ENCODE measurements at regions not wholly inside any gene's neighbourhood (a gene's known extent, or its start where the extent isn't known, plus 50 kb on each side); places are given as distances from the start of the nearest gene placed in this dataset.
A peak's percentile ranks its signal among the peaks of the same experiment; 100 is the strongest.
"Not testable (repeated sequence)": the region's sequence is repeated elsewhere in the genome, so short reads cannot be mapped to it uniquely, and the experiment has no call there.

DNA sequence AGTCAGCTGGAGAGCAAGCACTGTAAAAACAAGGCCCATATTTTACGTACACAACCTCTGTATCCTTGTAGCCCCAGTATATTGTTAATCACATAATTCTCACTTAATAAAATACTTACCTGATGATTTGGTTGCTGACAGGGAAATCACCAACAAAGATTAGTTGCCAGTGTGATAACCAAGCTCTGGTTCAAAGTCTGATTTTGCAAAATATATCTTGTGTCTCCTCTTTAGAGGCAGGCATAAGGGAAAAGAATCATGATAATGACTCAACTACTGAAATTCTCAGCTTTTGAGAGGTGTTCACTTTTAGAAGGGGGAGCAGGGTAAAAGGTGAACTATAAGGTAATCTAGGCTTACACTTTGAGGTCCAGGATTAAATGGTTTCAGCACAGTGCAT is 351.1 kb upstream of the CD180 start:
- no peaks in the 10 kb centered on the region for H3K27me3 Mint-ChIP-seq (ENCODE audit: unreplicated experiment)
- no TSS peak for BruUV-seq (replicated peaks)
- CTCF ChIA-PET = interaction anchor here (1.1 kb wide), 1 partner anchor 10 kb away, joined by 4 read pairs; no protein-coding TSS in a partner anchor
- peaks cover 6% of the 10 kb centered on the region for H3K36me3 Mint-ChIP-seq (ENCODE audit: insufficient read depth, unreplicated experiment)
- peak overlapping the region; percentile 37 for H3K27ac Mint-ChIP-seq (ENCODE audit: unreplicated experiment)
- no peak overlapping the region for H3K4me3 Mint-ChIP-seq (ENCODE audit: low read depth, unreplicated experiment)
- no peak for DNase-seq
- peaks cover 42% of the 10 kb centered on the region for H3K4me1 Mint-ChIP-seq (ENCODE audit: low read depth, unreplicated experiment)
- no peaks in the 10 kb centered on the region for H3K9me3 Mint-ChIP-seq (ENCODE audit: low read depth, unreplicated experiment)
- intact Hi-C loops (cut with micrococcal nuclease; ENCODE audit: unreplicated experiment) = loop anchor here (5.0 kb wide), 1 partner anchor 225 kb away; no protein-coding TSS in a partner anchor
- TF ChIP-seq, protein P1, sequence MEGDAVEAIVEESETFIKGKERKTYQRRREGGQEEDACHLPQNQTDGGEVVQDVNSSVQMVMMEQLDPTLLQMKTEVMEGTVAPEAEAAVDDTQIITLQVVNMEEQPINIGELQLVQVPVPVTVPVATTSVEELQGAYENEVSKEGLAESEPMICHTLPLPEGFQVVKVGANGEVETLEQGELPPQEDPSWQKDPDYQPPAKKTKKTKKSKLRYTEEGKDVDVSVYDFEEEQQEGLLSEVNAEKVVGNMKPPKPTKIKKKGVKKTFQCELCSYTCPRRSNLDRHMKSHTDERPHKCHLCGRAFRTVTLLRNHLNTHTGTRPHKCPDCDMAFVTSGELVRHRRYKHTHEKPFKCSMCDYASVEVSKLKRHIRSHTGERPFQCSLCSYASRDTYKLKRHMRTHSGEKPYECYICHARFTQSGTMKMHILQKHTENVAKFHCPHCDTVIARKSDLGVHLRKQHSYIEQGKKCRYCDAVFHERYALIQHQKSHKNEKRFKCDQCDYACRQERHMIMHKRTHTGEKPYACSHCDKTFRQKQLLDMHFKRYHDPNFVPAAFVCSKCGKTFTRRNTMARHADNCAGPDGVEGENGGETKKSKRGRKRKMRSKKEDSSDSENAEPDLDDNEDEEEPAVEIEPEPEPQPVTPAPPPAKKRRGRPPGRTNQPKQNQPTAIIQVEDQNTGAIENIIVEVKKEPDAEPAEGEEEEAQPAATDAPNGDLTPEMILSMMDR (IDR thresholded peaks at IDR 0.05; ENCODE audit: unreplicated experiment) = no peak

DNA sequence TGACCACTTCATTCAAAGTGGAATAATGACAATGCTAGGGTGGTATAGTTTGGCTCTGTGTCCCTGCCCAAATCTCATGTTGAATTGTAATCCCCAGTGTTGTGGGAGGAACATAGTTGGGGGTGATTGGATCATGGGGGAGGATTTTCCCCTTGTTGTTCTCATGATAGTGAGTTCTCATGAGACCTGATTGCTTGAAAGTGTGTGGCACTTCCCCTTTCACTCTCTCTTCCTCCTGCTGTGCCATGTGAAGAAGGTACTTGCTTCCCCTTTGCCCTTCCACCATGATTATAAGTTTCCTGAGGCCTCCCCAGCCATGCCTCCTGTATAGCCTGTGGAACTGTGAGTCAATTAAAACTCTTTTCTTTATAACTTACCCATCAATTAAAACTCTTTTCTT is 348.3 kb upstream of the CD180 start:
- H3K27me3 Mint-ChIP-seq (ENCODE audit: unreplicated experiment); H3K36me3 Mint-ChIP-seq (ENCODE audit: insufficient read depth, unreplicated experiment); H3K27ac Mint-ChIP-seq (ENCODE audit: unreplicated experiment); DNase-seq; BruUV-seq (replicated peaks); CTCF ChIA-PET; H3K4me3 Mint-ChIP-seq (ENCODE audit: low read depth, unreplicated experiment); H3K9me3 Mint-ChIP-seq (ENCODE audit: low read depth, unreplicated experiment): not testable (repeated sequence)
- H3K4me1 Mint-ChIP-seq (ENCODE audit: low read depth, unreplicated experiment) = peaks cover 28% of the 10 kb centered on the region
- intact Hi-C loops (cut with micrococcal nuclease; ENCODE audit: unreplicated experiment) = loop anchor here (5.0 kb wide), 1 partner anchor 227 kb away; no protein-coding TSS in a partner anchor

DNA sequence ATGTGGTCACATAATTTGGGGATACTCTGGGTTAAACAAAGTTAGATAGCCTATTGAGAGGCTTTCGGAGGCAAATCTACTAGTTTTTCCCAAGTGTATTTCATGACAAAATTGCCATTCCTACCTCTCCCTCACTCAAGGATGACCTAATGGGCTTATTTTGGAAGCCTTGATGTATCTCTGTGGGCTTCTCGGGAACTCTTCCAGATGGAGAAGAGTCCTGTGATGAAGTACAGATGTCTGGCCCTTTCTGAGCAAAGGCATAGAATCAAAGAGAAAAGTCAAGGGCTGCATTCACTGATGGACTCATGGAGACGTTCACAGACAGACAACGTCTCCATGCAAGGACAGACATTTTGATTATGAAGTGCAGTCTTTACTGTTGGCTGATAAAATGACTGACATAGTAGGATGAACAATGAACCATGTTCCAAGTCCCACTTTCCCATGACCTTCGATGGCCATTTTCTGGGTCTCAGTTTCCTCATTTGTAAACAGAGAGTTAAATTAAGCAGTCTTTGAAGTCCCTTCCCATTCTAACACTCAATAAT is 347.2 kb upstream of the CD180 start:
- DNase-seq = no peak
- intact Hi-C loops (cut with micrococcal nuclease; ENCODE audit: unreplicated experiment) = no loop called here
- no peaks in the 10 kb centered on the region for H3K27me3 Mint-ChIP-seq (ENCODE audit: unreplicated experiment)
- CTCF ChIA-PET = no interaction called here
- H3K27ac Mint-ChIP-seq (ENCODE audit: unreplicated experiment) = no peak overlapping the region
- no peak overlapping the region for H3K4me3 Mint-ChIP-seq (ENCODE audit: low read depth, unreplicated experiment)
- H3K36me3 Mint-ChIP-seq (ENCODE audit: insufficient read depth, unreplicated experiment) = peaks cover 4% of the 10 kb centered on the region
- TF ChIP-seq, protein P1 (IDR thresholded peaks at IDR 0.05; ENCODE audit: unreplicated experiment) = no peak
- no peaks in the 10 kb centered on the region for H3K9me3 Mint-ChIP-seq (ENCODE audit: low read depth, unreplicated experiment)
- no TSS peak for BruUV-seq (replicated peaks)
- peaks cover 16% of the 10 kb centered on the region for H3K4me1 Mint-ChIP-seq (ENCODE audit: low read depth, unreplicated experiment)

DNA sequence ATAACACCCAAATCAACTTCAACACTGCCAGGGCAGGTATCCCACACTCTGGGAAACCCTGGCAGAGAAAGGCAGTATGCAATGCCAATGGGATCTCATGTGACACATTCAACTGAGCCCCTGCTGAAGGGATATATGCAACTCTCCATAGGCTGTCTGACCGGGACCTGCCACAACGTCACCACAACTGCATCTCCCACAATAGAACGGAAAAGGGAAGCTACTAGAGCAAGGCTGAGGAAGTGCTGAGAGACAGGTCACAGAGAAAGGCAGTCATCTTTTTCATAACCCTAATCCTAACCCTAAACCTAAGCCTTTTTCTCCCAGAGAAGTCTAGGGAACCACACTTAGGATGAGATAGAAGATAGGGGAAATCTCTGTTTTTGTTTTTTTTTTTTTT is 345.9 kb upstream of the CD180 start:
- intact Hi-C loops (cut with micrococcal nuclease; ENCODE audit: unreplicated experiment) = no loop called here
- peaks cover 3% of the 10 kb centered on the region for H3K4me1 Mint-ChIP-seq (ENCODE audit: low read depth, unreplicated experiment)

DNA sequence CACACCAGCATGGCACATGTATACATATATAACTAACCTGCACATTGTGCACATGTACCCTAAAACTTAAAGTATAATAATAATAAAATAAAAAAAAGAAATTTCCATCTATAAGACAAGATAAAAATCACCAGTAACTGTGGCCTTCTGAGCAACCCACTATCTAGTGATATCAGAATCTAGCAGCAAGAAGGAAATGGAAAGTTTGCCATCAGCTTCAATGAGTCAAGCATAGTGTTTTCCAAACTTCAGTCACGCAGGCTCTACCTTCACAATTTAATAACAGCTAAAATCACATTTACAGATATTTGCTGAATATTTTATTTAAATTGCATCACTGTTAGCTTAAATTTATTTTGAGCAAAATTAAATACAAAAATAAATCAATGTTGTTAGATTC is 345.3 kb upstream of the CD180 start:
- CTCF ChIA-PET = no interaction called here
- DNase-seq = no peak
- TF ChIP-seq, protein P1 (IDR thresholded peaks at IDR 0.05; ENCODE audit: unreplicated experiment) = no peak
- no peak overlapping the region for H3K4me3 Mint-ChIP-seq (ENCODE audit: low read depth, unreplicated experiment)
- H3K4me1 Mint-ChIP-seq (ENCODE audit: low read depth, unreplicated experiment) = no peaks in the 10 kb centered on the region
- no TSS peak for BruUV-seq (replicated peaks)
- H3K27me3 Mint-ChIP-seq (ENCODE audit: unreplicated experiment) = no peaks in the 10 kb centered on the region
- H3K9me3 Mint-ChIP-seq (ENCODE audit: low read depth, unreplicated experiment) = no peaks in the 10 kb centered on the region
- intact Hi-C loops (cut with micrococcal nuclease; ENCODE audit: unreplicated experiment) = no loop called here
- H3K36me3 Mint-ChIP-seq (ENCODE audit: insufficient read depth, unreplicated experiment) = no peaks in the 10 kb centered on the region
- H3K27ac Mint-ChIP-seq (ENCODE audit: unreplicated experiment) = no peak overlapping the region

More for the DNA sequence above, 345.9 kb upstream of the CD180 start:
- BruUV-seq (replicated peaks) = no TSS peak
- TF ChIP-seq, protein P1 (IDR thresholded peaks at IDR 0.05; ENCODE audit: unreplicated experiment) = no peak
- Mint-ChIP-seq H3K27me3 (ENCODE audit: unreplicated experiment) (no peaks in the 10 kb centered on the region), H3K27ac (ENCODE audit: unreplicated experiment) (no peak overlapping the region), H3K36me3 (ENCODE audit: insufficient read depth, unreplicated experiment) (no peaks in the 10 kb centered on the region), H3K9me3 (ENCODE audit: low read depth, unreplicated experiment) (no peaks in the 10 kb centered on the region), H3K4me3 (ENCODE audit: low read depth, unreplicated experiment) (no peak overlapping the region)
- no peak for DNase-seq
- CTCF ChIA-PET = no interaction called here
